ENCODE measurements at regions not wholly inside any gene's neighbourhood (a gene's known extent, or its start where the extent isn't known, plus 50 kb on each side); places are given as distances from the start of the nearest gene placed in this dataset.
A peak's percentile ranks its signal among the peaks of the same experiment; 100 is the strongest.

- H3K27ac ChIP-seq, result peak overlapping the region; percentile 47
- no peak for TF ChIP-seq CTCF (conservative IDR thresholded peaks at IDR 0.05)
These were observed 119.1 kb upstream of the EGLN3 start for GRCh38 chr14:34069854-34070582.

- no peak for TF ChIP-seq CTCF (conservative IDR thresholded peaks at IDR 0.05)
- no peak overlapping the region for H3K27ac ChIP-seq
These were observed 116.7 kb upstream of the EGLN3 start for GRCh38 chr14:34067587-34067986.

- TF ChIP-seq CTCF (conservative IDR thresholded peaks at IDR 0.05), result no peak
- H3K27ac ChIP-seq, result no peak overlapping the region
These were observed 115.0 kb upstream of the EGLN3 start for GRCh38 chr14:34065690-34066391.

DNA sequence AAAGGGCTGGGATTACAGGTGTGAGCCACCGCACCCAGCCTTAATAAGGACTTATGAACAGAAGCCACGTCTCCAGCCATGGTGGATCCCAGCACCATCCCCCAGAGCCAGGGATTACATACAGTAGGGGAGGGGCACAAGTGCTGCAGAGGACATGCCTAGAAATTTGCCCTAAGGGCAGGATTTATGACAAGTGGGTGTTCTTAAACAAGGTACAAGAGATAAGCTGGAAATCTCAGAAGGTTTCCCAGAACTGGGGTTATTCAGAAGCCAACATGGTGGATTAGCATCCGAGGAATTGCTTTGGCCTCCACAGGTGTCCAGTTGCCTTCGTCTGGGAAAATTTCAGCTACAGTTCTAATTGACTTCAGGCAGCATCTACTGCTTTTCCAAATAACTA, 114.4 kb upstream of the EGLN3 start:
- no peak overlapping the region for H3K27ac ChIP-seq
- TF ChIP-seq CTCF (conservative IDR thresholded peaks at IDR 0.05), result no peak

DNA sequence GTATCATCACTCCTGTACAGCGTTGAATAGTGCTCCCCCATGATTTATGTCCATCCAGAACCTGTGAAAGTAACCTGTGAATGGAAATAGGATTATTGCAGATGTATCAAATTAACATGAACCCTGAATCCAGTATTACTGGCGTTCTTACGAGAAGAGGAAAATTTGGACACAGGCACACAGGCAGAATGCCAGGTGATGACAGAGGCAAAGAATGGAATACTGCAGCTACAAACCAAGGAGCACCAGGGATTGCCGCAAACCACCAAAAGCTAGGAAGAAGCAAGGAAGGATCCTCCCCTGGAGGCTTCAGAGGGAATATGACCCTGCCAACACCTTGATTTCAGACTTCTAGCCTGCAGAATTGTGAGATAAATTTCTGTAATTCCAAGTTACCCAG, 113.5 kb upstream of the EGLN3 start:
- no peak for TF ChIP-seq CTCF (conservative IDR thresholded peaks at IDR 0.05)
- H3K27ac ChIP-seq, result no peak overlapping the region

GRCh38 chr14:34063470-34064164, 112.7 kb upstream of the EGLN3 start:
- TF ChIP-seq CTCF (conservative IDR thresholded peaks at IDR 0.05), result no peak
- H3K27ac ChIP-seq, result no peak overlapping the region

DNA sequence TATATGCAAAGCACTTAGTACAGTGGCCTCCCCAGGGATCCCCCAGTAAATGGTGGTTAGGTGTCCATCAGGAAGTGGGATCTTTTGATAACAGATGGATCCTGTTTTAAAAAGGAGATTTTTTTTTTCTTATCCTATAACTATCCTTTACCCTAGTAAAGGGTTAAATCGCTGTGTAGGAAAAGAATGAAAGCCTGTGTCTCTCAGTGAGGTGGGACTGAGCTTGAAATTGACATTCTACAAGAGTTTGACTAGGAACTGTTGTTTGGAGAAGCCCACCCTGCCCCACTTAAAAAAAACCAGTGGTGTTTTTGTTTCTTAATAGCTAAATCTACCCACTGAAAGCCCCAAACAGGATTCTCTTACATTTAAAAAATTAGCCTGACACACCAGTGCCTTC, 112.2 kb upstream of the EGLN3 start:
- no peak overlapping the region for H3K27ac ChIP-seq
- no peak for TF ChIP-seq CTCF (conservative IDR thresholded peaks at IDR 0.05)

Data from VCaP (cell line).